Endothelial cell of hepatic sinusoid (primary cell): ENCODE measurements at regions not wholly inside any gene's neighbourhood (a gene's known extent, or its start where the extent isn't known, plus 50 kb on each side); places are given as distances from the start of the nearest gene placed in this dataset.
"Not testable (repeated sequence)": the region's sequence is repeated elsewhere in the genome, so short reads cannot be mapped to it uniquely, and the experiment has no call there.

Experiments
- in situ Hi-C: cut with HindIII; loops from 2 replicates; pipeline ENCODE4 v1.10.0; 2017; ENCODE audit warnings: low sequenced_read_pairs

- in situ Hi-C loops: no loop called here
Observed at GRCh38 chr2:219724628-219725027, 97.2 kb downstream of the SLC4A3 start.

GRCh38 chr2:219726916-219727315, 99.5 kb downstream of the SLC4A3 start:
- in situ Hi-C loops: no loop called here

DNA sequence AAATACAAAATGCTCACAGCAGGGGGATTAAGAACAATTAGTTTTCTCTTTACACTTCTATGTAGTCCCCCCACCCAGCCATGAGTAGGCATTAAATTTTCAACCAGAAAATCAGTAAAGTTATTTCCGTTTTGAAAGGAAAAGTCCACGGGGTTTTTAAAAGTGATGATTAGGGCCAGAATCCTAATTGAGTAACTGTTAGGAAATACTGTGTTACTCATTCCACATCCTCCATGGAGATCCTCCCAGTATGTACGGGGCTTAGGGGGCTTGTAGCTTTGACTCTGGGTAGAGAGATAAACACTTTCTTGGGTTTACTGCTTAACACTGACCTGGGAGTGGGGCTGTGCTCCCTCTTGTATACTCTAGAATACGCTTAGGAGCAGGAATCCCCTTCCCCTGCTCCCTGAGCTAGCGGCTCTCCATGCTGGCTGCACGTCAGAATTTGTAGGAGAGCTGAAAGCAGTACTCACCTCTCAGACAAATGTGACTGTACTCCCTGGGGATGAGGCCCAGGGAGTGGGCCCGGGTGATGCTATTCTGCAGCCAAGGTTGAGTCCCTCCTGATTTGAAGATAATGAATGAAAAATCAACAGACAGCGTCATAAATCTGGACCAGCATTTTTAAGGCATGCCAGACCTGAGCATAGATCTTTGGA, 100.5 kb downstream of the SLC4A3 start:
- in situ Hi-C loops: no loop called here

DNA sequence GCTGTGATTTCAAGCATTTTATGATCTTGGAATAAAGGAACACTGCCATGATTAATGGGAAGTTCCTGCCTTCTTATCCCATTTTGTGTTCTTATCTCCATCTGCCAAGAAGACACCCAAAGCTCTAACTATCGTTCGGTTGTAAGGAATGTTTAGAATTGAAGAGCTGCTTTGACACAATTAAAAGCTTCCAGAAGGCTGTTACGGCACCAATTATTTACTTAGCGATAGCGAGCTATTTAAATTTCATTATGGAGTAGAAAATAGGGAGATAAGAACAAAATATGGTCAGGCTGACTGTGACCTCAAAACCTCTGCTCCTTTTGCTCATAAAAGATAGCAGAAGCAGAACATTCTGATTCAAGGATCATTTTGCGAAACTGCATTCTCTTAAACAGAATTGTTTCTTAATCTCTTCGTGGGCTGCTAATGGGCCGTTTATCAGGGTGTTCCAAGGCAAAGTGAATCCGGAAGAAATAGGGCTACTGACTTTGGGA, 101.6 kb downstream of the SLC4A3 start:
- in situ Hi-C loops: no loop called here

DNA sequence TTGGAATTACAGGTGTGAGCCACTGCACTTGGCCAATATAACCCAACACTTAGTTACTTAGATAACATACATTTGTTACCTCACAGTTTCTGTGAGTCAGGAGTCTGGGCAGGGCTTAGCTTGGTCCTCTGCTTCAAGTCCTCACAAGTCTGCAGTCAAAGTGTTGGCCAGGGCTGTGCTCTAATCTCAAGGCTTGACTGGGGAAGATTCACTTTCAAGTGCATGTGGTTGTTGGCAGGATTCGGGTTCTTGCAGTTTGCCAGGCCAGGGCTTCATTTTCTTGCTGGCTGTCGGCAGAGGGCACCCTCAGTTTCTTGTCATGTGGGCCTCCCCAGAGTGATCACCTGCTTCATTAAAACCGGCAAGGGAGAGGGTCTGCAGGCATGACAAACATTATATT, 103.7 kb downstream of the SLC4A3 start:
- in situ Hi-C loops: no loop called here

DNA sequence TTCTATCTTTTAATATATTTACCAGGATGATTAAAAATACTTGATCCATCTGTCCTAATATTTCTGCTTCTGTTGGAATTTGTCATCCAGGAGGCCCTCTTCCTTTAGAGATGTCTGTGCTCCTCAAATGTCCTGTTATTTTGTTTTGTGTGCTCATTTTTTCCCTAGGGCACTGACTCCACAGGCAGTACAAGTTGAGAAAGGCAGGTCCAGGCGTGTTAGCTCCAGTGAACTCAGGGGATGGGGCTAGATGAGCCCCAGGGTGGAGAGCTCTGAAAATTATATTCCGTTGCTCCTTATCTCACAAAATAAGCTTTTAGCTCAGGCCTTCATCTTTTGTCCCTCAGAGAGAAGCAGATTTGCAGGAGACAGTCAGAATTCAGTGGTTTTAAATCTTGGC, 105.7 kb downstream of the SLC4A3 start:
- in situ Hi-C loops: no loop called here

DNA sequence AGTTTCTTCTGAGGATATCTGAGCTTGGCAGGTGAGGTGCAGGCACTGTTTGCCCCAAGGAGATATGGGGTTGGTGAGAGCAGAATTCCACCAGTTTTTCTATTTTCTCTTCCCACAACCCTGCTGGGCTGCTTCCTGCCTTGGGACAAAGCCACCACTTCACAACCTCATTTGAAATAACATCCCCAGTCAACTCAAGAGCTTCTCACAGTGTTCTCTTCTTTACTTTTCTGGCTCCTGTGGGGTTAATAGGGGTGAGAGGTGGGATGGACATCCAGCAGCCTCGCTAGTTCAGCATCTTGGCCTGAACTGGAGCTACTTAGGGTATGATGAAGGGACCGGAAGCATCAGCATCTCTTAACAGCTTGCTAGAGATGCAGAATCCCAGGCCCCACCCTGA, 106.3 kb downstream of the SLC4A3 start:
- in situ Hi-C loops: no loop called here

- in situ Hi-C loops: no loop called here
Observed at GRCh38 chr2:219736209-219736608, 108.8 kb downstream of the SLC4A3 start.

DNA sequence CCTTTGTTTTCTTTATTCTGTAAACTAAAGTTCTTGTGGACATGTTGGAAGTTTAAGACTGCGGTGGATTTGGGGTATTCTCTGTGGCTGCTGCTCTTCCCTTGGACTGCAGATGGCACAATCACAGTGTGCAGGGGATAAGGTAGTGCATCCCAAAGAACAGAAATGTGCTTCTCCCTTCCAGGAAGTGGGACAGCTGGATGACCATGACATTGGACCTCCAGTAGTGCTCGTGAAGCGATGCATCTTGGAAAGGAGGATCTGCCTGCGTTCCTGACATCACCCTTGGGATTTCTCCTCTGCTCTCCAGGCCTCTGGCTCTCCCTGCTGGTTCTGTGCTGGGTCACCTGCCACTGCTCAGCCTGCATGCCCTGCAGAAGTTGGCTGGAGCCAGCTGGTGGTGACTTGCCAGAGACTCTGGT, 109.9 kb downstream of the SLC4A3 start:
- in situ Hi-C loops: no loop called here

GRCh38 chr2:219739066-219739465, 111.6 kb downstream of the SLC4A3 start:
- in situ Hi-C loops: no loop called here

DNA sequence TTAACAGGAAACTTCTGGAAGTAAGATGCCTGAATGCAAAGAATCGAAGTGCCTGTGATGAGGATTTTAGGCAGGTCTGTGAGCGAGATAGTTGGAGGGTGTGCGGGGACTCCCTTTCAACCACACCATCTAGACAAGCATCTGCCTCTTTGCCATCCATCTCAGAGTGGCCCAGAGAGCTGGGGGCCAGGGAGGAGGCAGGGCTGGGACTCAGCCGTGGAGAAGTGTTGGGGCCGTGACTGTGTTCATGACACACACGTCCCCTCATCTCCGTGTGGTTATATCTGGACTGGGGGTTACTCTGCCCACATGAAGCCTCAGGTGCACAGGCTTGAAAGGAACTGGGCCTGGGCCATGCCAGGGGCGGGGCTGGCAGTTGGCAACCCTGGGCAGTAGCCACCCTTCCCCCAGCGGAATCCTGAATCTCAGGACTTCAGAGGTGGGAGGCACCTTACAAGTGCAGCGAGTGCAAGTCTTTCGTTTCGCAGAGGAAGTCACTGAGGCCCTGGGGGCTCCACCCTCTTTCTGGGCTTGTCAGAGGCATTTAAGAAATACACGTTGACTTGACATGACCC, 112.5 kb downstream of the SLC4A3 start:
- in situ Hi-C loops: no loop called here

GRCh38 chr2:219743548-219743947, 116.1 kb downstream of the SLC4A3 start:
- in situ Hi-C loops: no loop called here

GRCh38 chr2:219744066-219744465, 116.6 kb downstream of the SLC4A3 start:
- in situ Hi-C loops: no loop called here

DNA sequence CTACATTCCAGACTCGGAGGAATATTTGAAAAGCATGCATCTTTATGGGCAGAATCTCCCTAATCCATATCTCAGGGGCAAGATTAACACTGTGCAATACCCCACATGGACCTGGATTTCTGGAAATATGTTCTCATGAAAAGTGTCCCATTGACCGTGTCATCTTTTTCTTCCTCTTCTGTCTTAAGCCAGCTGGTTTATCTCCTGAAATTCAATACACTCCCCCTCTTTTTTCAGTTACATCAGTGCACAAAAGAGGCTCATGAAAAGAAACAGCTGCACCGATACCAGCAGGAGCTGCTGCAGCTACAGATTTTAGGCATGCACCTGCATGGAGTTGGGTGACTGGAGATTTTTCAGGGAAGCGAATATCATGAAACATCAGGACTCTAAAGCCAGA, 117.2 kb downstream of the SLC4A3 start:
- in situ Hi-C loops: no loop called here

GRCh38 chr2:219747637-219748036, 120.2 kb downstream of the SLC4A3 start:
- in situ Hi-C loops: no loop called here

DNA sequence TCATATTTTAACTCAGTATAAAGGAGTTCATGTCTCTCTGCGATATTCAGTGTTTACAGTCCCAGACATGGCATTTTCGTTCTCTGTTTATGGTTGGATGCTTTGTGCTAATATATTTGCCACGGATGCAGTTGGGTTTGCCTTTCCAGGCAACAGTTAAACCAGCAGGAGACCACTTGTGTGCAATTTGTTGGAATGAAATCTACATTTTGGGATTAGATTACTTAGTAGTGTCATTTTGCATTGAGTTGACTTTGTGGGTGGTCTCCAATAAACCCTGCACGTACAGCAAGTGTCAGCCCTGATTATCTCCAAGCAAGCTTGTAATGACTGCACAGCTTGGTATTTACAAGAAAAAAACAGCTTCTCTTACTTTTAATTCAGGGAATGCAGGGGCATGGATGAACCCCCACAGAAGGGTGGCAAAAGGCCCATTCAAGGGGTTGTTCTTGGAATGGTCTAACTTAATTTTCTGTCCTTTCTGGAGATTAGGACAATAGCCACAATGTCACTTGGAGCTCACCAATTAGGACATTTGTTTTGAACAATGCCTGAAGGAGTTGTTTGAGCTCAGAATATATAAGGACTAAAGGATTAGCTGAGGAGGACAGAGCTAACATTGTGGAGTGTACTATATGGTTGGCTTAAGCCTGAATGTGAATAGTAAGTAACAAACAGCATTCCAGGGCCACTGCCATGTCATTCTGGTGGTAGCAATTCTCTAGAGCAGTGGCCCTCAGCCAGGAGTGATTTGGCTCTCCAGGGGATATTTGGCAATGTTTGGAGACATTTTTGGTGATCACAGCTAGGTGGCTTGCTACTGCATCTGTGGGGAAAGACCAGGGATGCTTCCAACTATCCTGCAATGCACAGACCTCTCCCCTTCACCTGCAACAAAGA, 121.5 kb downstream of the SLC4A3 start:
- in situ Hi-C loops: no loop called here

DNA sequence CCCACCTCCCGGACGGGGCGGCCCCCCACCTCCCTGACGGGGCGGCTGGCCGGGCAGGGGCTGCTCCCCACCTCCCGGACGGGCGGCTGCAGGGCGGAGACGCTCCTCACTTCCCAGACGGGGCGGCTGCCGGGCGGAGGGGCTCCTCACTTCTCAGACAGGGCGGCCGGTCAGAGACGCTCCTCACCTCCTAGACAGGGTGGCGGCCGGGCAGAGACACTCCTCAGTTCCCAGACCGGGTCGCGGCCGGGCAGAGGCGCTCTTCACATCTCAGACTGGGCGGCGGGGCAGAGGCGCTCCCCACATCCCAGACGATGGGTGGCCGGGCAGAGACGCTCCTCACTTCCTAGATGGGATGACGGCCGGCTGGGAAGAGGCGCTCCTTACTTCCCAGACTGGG, 123.7 kb downstream of the SLC4A3 start:
- in situ Hi-C loops: not testable (repeated sequence)

GRCh38 chr2:219752726-219753125, 125.3 kb downstream of the SLC4A3 start:
- in situ Hi-C loops: no loop called here

- in situ Hi-C loops: no loop called here
Observed at GRCh38 chr2:219758907-219759680, 131.7 kb downstream of the SLC4A3 start.

- in situ Hi-C loops: no loop called here
Observed at GRCh38 chr2:219759801-219760200, 132.4 kb downstream of the SLC4A3 start.
